ENCODE measurements at regions not wholly inside any gene's neighbourhood (a gene's known extent, or its start where the extent isn't known, plus 50 kb on each side); places are given as distances from the start of the nearest gene placed in this dataset.

DNA sequence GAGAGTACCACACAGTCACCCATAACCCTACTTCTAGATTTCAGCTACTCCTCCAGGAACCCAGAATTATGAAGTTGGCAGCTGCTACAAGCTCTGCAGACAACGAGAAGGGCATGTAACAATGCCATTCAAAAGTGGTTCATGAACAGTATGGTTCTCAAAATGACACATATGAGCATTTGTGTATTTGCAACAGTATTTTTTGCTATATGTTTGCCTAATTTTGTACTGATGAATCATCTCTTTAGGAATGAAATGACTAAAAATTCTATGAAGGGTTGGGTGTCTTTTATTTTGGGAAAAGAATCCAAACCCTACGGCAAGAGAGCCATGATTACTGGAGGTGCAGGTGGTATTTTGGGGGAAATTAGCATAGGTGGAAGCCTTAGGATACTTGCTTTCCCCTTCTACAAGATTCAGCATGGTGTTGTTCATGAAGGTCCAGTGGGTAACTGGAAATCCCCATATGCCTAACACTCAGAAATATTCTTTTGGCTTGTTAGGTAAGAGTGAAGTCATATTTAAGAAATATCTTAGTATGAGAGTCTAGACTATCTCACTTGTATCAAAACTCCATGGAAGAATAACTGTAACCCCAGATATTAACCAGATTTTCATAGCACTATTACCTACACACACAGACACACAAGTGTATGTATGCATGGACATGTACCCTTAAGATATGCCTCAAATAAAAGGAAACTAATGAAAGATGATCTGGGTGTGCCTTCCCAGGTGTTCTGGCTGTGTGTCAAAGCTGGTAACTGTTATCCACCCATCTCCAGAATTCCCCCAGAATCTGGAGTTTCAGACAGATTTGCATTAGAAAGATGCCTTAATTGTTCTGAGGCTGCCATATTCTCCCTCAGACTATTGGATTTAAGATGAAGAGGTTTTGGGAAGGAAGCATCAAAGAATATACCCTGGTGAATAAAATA lies 688.2 kb upstream of the SOX9 start:
- TF ChIP-seq CEBPB (IDR thresholded peaks at IDR 0.05) (no peak), NFIC (IDR thresholded peaks at IDR 0.05) (no peak), TEAD4 (IDR thresholded peaks at IDR 0.05) (no peak), FOXM1 (IDR thresholded peaks at IDR 0.05; ENCODE audit: borderline replicate concordance, low read depth) (no peak), ZBTB7A (IDR thresholded peaks at IDR 0.05; ENCODE audit: low read depth) (no peak), YY1 (IDR thresholded peaks at IDR 0.05; ENCODE audit: low read depth) (no peak)
- TF ChIP-seq, protein P1, sequence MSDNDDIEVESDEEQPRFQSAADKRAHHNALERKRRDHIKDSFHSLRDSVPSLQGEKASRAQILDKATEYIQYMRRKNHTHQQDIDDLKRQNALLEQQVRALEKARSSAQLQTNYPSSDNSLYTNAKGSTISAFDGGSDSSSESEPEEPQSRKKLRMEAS (IDR thresholded peaks at IDR 0.05) = no peak
- TF ChIP-seq, protein P2, sequence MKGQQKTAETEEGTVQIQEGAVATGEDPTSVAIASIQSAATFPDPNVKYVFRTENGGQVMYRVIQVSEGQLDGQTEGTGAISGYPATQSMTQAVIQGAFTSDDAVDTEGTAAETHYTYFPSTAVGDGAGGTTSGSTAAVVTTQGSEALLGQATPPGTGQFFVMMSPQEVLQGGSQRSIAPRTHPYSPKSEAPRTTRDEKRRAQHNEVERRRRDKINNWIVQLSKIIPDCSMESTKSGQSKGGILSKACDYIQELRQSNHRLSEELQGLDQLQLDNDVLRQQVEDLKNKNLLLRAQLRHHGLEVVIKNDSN (IDR thresholded peaks at IDR 0.05) = no peak
- TF ChIP-seq, protein P3, sequence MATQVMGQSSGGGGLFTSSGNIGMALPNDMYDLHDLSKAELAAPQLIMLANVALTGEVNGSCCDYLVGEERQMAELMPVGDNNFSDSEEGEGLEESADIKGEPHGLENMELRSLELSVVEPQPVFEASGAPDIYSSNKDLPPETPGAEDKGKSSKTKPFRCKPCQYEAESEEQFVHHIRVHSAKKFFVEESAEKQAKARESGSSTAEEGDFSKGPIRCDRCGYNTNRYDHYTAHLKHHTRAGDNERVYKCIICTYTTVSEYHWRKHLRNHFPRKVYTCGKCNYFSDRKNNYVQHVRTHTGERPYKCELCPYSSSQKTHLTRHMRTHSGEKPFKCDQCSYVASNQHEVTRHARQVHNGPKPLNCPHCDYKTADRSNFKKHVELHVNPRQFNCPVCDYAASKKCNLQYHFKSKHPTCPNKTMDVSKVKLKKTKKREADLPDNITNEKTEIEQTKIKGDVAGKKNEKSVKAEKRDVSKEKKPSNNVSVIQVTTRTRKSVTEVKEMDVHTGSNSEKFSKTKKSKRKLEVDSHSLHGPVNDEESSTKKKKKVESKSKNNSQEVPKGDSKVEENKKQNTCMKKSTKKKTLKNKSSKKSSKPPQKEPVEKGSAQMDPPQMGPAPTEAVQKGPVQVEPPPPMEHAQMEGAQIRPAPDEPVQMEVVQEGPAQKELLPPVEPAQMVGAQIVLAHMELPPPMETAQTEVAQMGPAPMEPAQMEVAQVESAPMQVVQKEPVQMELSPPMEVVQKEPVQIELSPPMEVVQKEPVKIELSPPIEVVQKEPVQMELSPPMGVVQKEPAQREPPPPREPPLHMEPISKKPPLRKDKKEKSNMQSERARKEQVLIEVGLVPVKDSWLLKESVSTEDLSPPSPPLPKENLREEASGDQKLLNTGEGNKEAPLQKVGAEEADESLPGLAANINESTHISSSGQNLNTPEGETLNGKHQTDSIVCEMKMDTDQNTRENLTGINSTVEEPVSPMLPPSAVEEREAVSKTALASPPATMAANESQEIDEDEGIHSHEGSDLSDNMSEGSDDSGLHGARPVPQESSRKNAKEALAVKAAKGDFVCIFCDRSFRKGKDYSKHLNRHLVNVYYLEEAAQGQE (IDR thresholded peaks at IDR 0.05; ENCODE audit: low read depth) = no peak

DNA sequence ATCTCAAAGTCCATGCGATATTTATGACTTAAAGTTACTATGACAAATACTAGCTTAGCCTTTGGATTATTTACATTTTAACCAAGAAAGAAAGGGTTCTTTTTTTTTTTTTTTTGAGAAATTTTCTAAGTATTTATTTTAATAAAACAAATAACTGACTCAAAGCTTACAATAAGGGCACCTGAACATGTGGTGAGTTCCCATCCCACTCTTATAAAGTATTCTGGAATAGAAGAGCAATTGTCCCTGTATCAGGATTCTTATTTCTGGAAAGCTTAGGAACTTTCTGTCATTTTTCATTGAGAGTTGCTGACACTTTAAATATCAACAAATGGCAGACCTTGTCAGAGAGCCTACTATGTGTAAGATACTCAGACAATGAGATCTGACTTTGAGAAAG lies 686.1 kb upstream of the SOX9 start:
- no peak for TF ChIP-seq TAF1 (IDR thresholded peaks at IDR 0.05; ENCODE audit: low read depth)
- no peak for TF ChIP-seq CREB1 (IDR thresholded peaks at IDR 0.05; ENCODE audit: low read depth)
- TF ChIP-seq EGR1 (IDR thresholded peaks at IDR 0.05) = no peak
- no peak for TF ChIP-seq FOXM1 (IDR thresholded peaks at IDR 0.05; ENCODE audit: borderline replicate concordance, low read depth)
- no peak for TF ChIP-seq TCF12 (IDR thresholded peaks at IDR 0.05; ENCODE audit: low read depth)
- TF ChIP-seq, protein P3 (IDR thresholded peaks at IDR 0.05; ENCODE audit: low read depth) = no peak

DNA sequence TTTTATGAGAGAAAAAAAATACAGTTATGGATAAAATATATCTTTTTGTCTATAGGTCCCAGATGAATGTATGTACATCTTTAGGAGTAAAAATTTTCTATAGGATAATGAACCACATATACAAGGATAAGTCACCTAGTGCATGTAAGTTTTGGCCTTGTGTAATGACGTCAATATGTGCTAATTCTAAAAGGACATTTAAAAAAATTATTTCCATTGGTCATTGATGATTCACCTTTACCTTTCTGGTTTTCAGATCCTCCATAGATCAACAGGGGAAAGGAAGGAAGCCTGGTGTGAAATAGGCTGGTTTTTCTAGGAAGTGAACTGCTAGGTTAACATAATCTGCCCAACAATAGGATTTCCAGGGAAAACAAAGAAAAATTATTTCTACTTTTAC lies 684.3 kb upstream of the SOX9 start:
- no peak for TF ChIP-seq EGR1 (IDR thresholded peaks at IDR 0.05)
- TF ChIP-seq TAF1 (IDR thresholded peaks at IDR 0.05; ENCODE audit: low read depth) = no peak
- TF ChIP-seq EP300 (IDR thresholded peaks at IDR 0.05; ENCODE audit: borderline replicate concordance) = no peak
- no peak for TF ChIP-seq YY1 (IDR thresholded peaks at IDR 0.05; ENCODE audit: low read depth)
- no peak for TF ChIP-seq RAD21 (IDR thresholded peaks at IDR 0.05; ENCODE audit: low read depth)
- no peak for TF ChIP-seq TEAD4 (IDR thresholded peaks at IDR 0.05)
- TF ChIP-seq ZBTB7A (IDR thresholded peaks at IDR 0.05; ENCODE audit: low read depth) = no peak
- no peak for TF ChIP-seq CREB1 (IDR thresholded peaks at IDR 0.05; ENCODE audit: low read depth)
- TF ChIP-seq FOXM1 (IDR thresholded peaks at IDR 0.05; ENCODE audit: borderline replicate concordance, low read depth) = no peak
- TF ChIP-seq, protein P3 (IDR thresholded peaks at IDR 0.05; ENCODE audit: low read depth) = no peak
- no peak for TF ChIP-seq TCF12 (IDR thresholded peaks at IDR 0.05; ENCODE audit: low read depth)
- TF ChIP-seq, protein P2 (IDR thresholded peaks at IDR 0.05) = no peak
- TF ChIP-seq NFIC (IDR thresholded peaks at IDR 0.05) = no peak
- TF ChIP-seq, protein P1 (IDR thresholded peaks at IDR 0.05) = no peak
- TF ChIP-seq CEBPB (IDR thresholded peaks at IDR 0.05) = no peak

DNA sequence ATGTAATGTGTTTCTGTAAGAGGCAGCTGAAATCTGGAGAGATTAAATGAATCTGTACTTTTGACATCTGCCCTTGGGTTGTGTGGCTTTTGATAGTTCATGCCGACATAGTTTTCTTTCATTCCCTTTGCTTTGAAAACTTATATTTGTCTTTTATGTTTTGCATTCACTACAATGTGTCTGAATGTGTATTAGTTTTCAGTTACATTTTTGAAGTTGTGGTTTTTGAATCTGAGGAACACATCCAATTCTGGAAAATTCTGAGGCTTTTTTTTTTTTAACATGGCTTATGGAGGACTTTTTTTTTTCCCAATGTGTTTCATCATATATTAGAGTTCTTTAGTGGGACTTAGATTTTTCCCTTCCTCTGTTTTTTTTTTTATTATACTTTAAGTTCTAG lies 683.7 kb upstream of the SOX9 start:
- TF ChIP-seq NFIC (IDR thresholded peaks at IDR 0.05) (no peak), ZBTB7A (IDR thresholded peaks at IDR 0.05; ENCODE audit: low read depth) (no peak), TAF1 (IDR thresholded peaks at IDR 0.05; ENCODE audit: low read depth) (no peak), CREB1 (IDR thresholded peaks at IDR 0.05; ENCODE audit: low read depth) (no peak), CEBPB (IDR thresholded peaks at IDR 0.05) (no peak), RAD21 (IDR thresholded peaks at IDR 0.05; ENCODE audit: low read depth) (no peak)
- TF ChIP-seq, protein P3 (IDR thresholded peaks at IDR 0.05; ENCODE audit: low read depth) = no peak
